ENCODE measurements at regions not wholly inside any gene's neighbourhood (a gene's known extent, or its start where the extent isn't known, plus 50 kb on each side); places are given as distances from the start of the nearest gene placed in this dataset.

- Histone ChIP-seq H4K20me1 (ENCODE audit: insufficient read depth) (no peaks in the 10 kb centered on the region), H3K79me2 (replicated peaks; ENCODE audit: insufficient read depth, low read length) (no peaks in the 10 kb centered on the region), H3K27me3 (ENCODE audit: insufficient read depth, low read depth, low read length) (no peaks in the 10 kb centered on the region), H2AFZ (ENCODE audit: low read depth, low read length) (no peak overlapping the region), H3K9me2 (ENCODE audit: insufficient read depth, low read length) (no peaks in the 10 kb centered on the region), H3K4me2 (ENCODE audit: low read length) (no peak overlapping the region), H3F3A (ENCODE audit: insufficient read depth, low read length, poor library complexity, severe bottlenecking) (no peaks in the 10 kb centered on the region), H3K36me3 (ENCODE audit: insufficient read depth, low read length) (no peaks in the 10 kb centered on the region), H3K9ac (ENCODE audit: low read length) (no peak overlapping the region), H3K27ac (ENCODE audit: low read length) (no peak overlapping the region), H3K9me3 (ENCODE audit: low read length) (no peaks in the 10 kb centered on the region), H3K4me3 (ENCODE audit: low read length) (no peak overlapping the region)
- TF ChIP-seq CTCF (IDR thresholded peaks at IDR 0.05; ENCODE audit: poor library complexity, severe bottlenecking), result no peak
- TF ChIP-seq TAF1 (IDR thresholded peaks at IDR 0.05; ENCODE audit: low read depth), result no peak
- no peak for TF ChIP-seq MXI1 (conservative IDR thresholded peaks at IDR 0.05; ENCODE audit: poor library complexity, severe bottlenecking)
- TF ChIP-seq POLR2AphosphoS5 (IDR thresholded peaks at IDR 0.05), result no peak
- TF ChIP-seq SMC3 (conservative IDR thresholded peaks at IDR 0.05; ENCODE audit: poor library complexity), result no peak
- TF ChIP-seq EP300 (conservative IDR thresholded peaks at IDR 0.05; ENCODE audit: poor library complexity, severe bottlenecking), result no peak
- no peak for TF ChIP-seq RAD21 (conservative IDR thresholded peaks at IDR 0.05)
- TF ChIP-seq EZH2 (IDR thresholded peaks at IDR 0.05; ENCODE audit: borderline replicate concordance, insufficient read depth, low read length, poor library complexity, severe bottlenecking), result no peak
- TF ChIP-seq REST (IDR thresholded peaks at IDR 0.05; ENCODE audit: borderline replicate concordance), result no peak
Observed at GRCh38 chr12:25698772-25699171, 145.7 kb upstream of the LMNTD1 start.

- H3K36me3 ChIP-seq (ENCODE audit: insufficient read depth, low read length), result no peaks in the 10 kb centered on the region
- no peak overlapping the region for H3K4me3 ChIP-seq (ENCODE audit: low read length)
- no peaks in the 10 kb centered on the region for H3K27me3 ChIP-seq (ENCODE audit: insufficient read depth, low read depth, low read length)
- H3K9me2 ChIP-seq (ENCODE audit: insufficient read depth, low read length), result no peaks in the 10 kb centered on the region
- no peak for TF ChIP-seq EP300 (conservative IDR thresholded peaks at IDR 0.05; ENCODE audit: poor library complexity, severe bottlenecking)
- TF ChIP-seq TAF1 (IDR thresholded peaks at IDR 0.05; ENCODE audit: low read depth), result no peak
- no peak for TF ChIP-seq RAD21 (conservative IDR thresholded peaks at IDR 0.05)
- no peak for TF ChIP-seq POLR2AphosphoS5 (IDR thresholded peaks at IDR 0.05)
- no peak for TF ChIP-seq CTCF (IDR thresholded peaks at IDR 0.05; ENCODE audit: poor library complexity, severe bottlenecking)
- TF ChIP-seq EZH2 (IDR thresholded peaks at IDR 0.05; ENCODE audit: borderline replicate concordance, insufficient read depth, low read length, poor library complexity, severe bottlenecking), result no peak
- TF ChIP-seq SMC3 (conservative IDR thresholded peaks at IDR 0.05; ENCODE audit: poor library complexity), result no peak
- no peak for TF ChIP-seq MXI1 (conservative IDR thresholded peaks at IDR 0.05; ENCODE audit: poor library complexity, severe bottlenecking)
- no peak for TF ChIP-seq REST (IDR thresholded peaks at IDR 0.05; ENCODE audit: borderline replicate concordance)
- no peaks in the 10 kb centered on the region for H4K20me1 ChIP-seq (ENCODE audit: insufficient read depth)
- no peak overlapping the region for H3K4me2 ChIP-seq (ENCODE audit: low read length)
- no peaks in the 10 kb centered on the region for H3K9me3 ChIP-seq (ENCODE audit: low read length)
- H3K27ac ChIP-seq (ENCODE audit: low read length), result no peak overlapping the region
- no peak overlapping the region for H3K9ac ChIP-seq (ENCODE audit: low read length)
- no peak overlapping the region for H2AFZ ChIP-seq (ENCODE audit: low read depth, low read length)
- H3F3A ChIP-seq (ENCODE audit: insufficient read depth, low read length, poor library complexity, severe bottlenecking), result no peaks in the 10 kb centered on the region
- no peaks in the 10 kb centered on the region for H3K79me2 ChIP-seq (replicated peaks; ENCODE audit: insufficient read depth, low read length)
Observed at GRCh38 chr12:25699454-25699853, 146.4 kb upstream of the LMNTD1 start.

Data from neural cell (in vitro differentiated cells).